Peyer's patch (tissue), 4 donors: ENCODE measurements at regions not wholly inside any gene's neighbourhood (a gene's known extent, or its start where the extent isn't known, plus 50 kb on each side); places are given as distances from the start of the nearest gene placed in this dataset.

Experiments used
- DNase-seq, 3 donors: peaks; one replicate each; pipeline ENCODE4 v3.0.0-alpha.2; 2017 to 2019
- H3K27ac ChIP-seq, 4 donors: fragments of 200-600 bp; sonication (generic); one replicate each; pipeline ENCODE4 v1.5.1; 2016 to 2019
- H3K27me3 ChIP-seq, 2 donors: fragments of 200-600 bp; sonication (generic); one replicate each; pipeline ENCODE4 v1.5.1; 2019
- H3K36me3 ChIP-seq, 3 donors: fragments of 200-600 bp; sonication (generic); one replicate each; pipeline ENCODE4 v1.5.1; 2016 to 2019
- H3K4me1 ChIP-seq, 4 donors: fragments of 200-600 bp; sonication (generic); one replicate each; pipeline ENCODE4 v1.5.1; 2016 to 2019
- H3K4me3 ChIP-seq, 4 donors: fragments of 200-600 bp; sonication (generic); 1 replicate in 3 of 4; 2 replicates in 1 of 4; pipeline ENCODE4 v1.5.1; 2016 to 2019; ENCODE audit warnings: mild to moderate bottlenecking in 1 of 4
- H3K9me3 ChIP-seq, 4 donors: fragments of 200-600 bp; sonication (generic); one replicate each; pipeline ENCODE4 v1.5.1; 2016 to 2019; ENCODE audit warnings: mild to moderate bottlenecking in 1 of 4
- POLR2A ChIP-seq, 2 donors: fragments of 450-650 bp; IDR thresholded peaks; one replicate each; pipeline ENCODE4 v1.5.1; 2017; ENCODE audit warnings: antibody characterized with exemption in 2 of 2, mild to moderate bottlenecking in 2 of 2, moderate library complexity in 2 of 2
- TF ChIP-seq, protein P1 (sequence below), 6 experiments: fragments of 450-650 bp in 4 of 6; fragments of 200-600 bp in 2 of 6; sonication (generic) in 1 of 6; IDR thresholded peaks; one replicate each; pipeline ENCODE4 v1.5.1; 2017 to 2019; ENCODE audit warnings: antibody characterized with exemption in 6 of 6, mild to moderate bottlenecking in 3 of 6, moderate library complexity in 1 of 6

- DNase-seq, result no peak
- TF ChIP-seq, protein P1, sequence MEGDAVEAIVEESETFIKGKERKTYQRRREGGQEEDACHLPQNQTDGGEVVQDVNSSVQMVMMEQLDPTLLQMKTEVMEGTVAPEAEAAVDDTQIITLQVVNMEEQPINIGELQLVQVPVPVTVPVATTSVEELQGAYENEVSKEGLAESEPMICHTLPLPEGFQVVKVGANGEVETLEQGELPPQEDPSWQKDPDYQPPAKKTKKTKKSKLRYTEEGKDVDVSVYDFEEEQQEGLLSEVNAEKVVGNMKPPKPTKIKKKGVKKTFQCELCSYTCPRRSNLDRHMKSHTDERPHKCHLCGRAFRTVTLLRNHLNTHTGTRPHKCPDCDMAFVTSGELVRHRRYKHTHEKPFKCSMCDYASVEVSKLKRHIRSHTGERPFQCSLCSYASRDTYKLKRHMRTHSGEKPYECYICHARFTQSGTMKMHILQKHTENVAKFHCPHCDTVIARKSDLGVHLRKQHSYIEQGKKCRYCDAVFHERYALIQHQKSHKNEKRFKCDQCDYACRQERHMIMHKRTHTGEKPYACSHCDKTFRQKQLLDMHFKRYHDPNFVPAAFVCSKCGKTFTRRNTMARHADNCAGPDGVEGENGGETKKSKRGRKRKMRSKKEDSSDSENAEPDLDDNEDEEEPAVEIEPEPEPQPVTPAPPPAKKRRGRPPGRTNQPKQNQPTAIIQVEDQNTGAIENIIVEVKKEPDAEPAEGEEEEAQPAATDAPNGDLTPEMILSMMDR (IDR thresholded peaks at IDR 0.05), result no peak
- TF ChIP-seq POLR2A (IDR thresholded peaks at IDR 0.05), result no peak
- Histone ChIP-seq H3K9me3 (no peaks in the 10 kb centered on the region), H3K4me3 (no peak overlapping the region), H3K27me3 (no peaks in the 10 kb centered on the region), H3K4me1 (no peaks in the 10 kb centered on the region), H3K36me3 (no peaks in the 10 kb centered on the region), H3K27ac (no peak overlapping the region)
Observed at GRCh38 chr4:57444671-57445070, 334.5 kb upstream of the IGFBP7 start.

DNA sequence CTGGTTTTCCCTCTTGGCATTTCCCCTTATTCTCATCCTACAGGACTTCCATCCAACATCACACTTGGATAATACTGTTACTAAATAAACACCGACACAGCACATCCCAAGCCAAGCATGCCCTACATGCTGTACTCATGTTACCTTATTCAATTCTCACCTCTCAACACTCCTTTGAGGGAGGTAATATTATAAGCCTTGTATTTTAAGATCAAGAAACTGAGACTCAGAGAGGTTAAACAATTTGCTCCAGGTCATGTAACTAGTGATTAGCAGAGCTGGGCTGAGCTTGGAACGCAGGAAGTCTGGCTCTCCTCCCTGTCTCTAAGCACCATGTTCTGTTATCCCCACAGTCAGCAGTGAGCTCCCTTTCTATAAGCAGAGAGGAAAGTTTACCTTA, 333.6 kb upstream of the IGFBP7 start:
- Histone ChIP-seq H3K4me3 (no peak overlapping the region), H3K27ac (no peak overlapping the region), H3K36me3 (no peaks in the 10 kb centered on the region), H3K9me3 (no peaks in the 10 kb centered on the region), H3K27me3 (no peaks in the 10 kb centered on the region), H3K4me1 (no peaks in the 10 kb centered on the region)
- DNase-seq, result no peak
- TF ChIP-seq POLR2A (IDR thresholded peaks at IDR 0.05), result no peak
- TF ChIP-seq, protein P1 (IDR thresholded peaks at IDR 0.05), result no peak

- no peaks in the 10 kb centered on the region for H3K27me3 ChIP-seq
- no peak for DNase-seq
- no peaks in the 10 kb centered on the region for H3K9me3 ChIP-seq
- no peak overlapping the region for H3K4me3 ChIP-seq
- no peaks in the 10 kb centered on the region for H3K36me3 ChIP-seq
- H3K4me1 ChIP-seq, result no peaks in the 10 kb centered on the region
- no peak overlapping the region for H3K27ac ChIP-seq
- TF ChIP-seq POLR2A (IDR thresholded peaks at IDR 0.05), result no peak
- TF ChIP-seq, protein P1 (IDR thresholded peaks at IDR 0.05), result no peak
Observed at GRCh38 chr4:57443308-57443707, 333.1 kb upstream of the IGFBP7 start.

DNA sequence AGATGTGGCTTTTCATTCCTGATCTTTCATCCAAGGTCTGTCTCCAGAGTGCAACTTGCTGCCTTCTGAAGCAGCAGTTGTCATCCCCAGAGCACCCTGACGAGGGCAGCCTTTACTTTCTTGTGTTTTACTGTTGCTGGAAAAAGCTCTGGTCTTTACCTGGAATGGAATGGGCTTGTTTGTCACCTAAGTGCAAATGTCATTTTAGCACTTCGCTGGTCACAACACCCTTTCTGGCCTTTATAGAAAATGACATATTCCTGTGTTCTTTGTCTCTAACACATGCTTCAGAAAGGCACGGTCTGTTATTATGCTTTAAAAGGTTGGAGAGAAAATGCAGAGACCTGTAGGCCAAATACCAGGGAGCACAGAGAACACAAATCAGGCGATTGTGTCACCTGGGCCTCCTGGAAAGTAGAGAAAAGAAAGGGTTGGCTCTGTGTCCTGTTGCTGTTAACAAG, 332.7 kb upstream of the IGFBP7 start:
- TF ChIP-seq, protein P1 (IDR thresholded peaks at IDR 0.05), result peak in 4 of 6 experiments; percentile 22 to 52 (median 46)
- TF ChIP-seq POLR2A (IDR thresholded peaks at IDR 0.05), result no peak
- Histone ChIP-seq H3K27me3 (no peaks in the 10 kb centered on the region), H3K4me1 (no peaks in the 10 kb centered on the region), H3K36me3 (no peaks in the 10 kb centered on the region), H3K4me3 (no peak overlapping the region), H3K9me3 (no peaks in the 10 kb centered on the region), H3K27ac (no peak overlapping the region)
- DNase-seq, result no peak

GRCh38 chr4:57442241-57442640, 332.1 kb upstream of the IGFBP7 start:
- H3K9me3 ChIP-seq, result no peaks in the 10 kb centered on the region
- no peaks in the 10 kb centered on the region for H3K4me1 ChIP-seq
- no peak overlapping the region for H3K27ac ChIP-seq
- H3K27me3 ChIP-seq, result no peaks in the 10 kb centered on the region
- no peak for TF ChIP-seq POLR2A (IDR thresholded peaks at IDR 0.05)
- TF ChIP-seq, protein P1 (IDR thresholded peaks at IDR 0.05), result no peak
- H3K4me3 ChIP-seq, result no peak overlapping the region
- H3K36me3 ChIP-seq, result no peaks in the 10 kb centered on the region
- no peak for DNase-seq

DNA sequence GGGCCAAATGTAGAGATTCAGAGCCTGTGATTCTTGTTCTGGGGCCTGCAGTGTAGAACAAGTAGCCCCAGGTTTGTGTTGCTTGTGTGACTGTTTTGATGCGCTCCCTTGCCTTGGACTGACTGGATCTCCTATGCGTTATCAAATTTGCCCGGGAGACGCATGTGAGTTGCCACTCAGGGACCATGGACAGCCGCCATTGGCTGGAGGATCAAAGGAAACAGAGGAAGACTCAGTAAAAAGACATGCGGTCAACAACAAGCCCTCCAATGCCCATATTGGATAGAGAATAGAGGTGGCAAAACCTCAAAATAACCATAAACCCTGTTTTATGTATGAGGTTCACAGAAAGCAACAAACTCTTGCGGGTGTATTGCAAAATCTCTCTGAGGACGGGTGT, 327.5 kb upstream of the IGFBP7 start:
- H3K9me3 ChIP-seq, result no peaks in the 10 kb centered on the region
- no peaks in the 10 kb centered on the region for H3K4me1 ChIP-seq
- no peak overlapping the region for H3K27ac ChIP-seq
- no peak for DNase-seq
- H3K36me3 ChIP-seq, result no peaks in the 10 kb centered on the region
- no peaks in the 10 kb centered on the region for H3K27me3 ChIP-seq
- H3K4me3 ChIP-seq, result no peak overlapping the region
- TF ChIP-seq, protein P1 (IDR thresholded peaks at IDR 0.05), result no peak
- no peak for TF ChIP-seq POLR2A (IDR thresholded peaks at IDR 0.05)
